ENCODE measurements at regions not wholly inside any gene's neighbourhood (a gene's known extent, or its start where the extent isn't known, plus 50 kb on each side); places are given as distances from the start of the nearest gene placed in this dataset.

GRCh38 chr7:21041252-21041651 lies 254.6 kb upstream of the SP8 start:
- no peak for DNase-seq

- DNase-seq = no peak
These were observed 255.0 kb upstream of the SP8 start for GRCh38 chr7:21041666-21042065.

GRCh38 chr7:21044384-21044783 lies 257.7 kb upstream of the SP8 start:
- no peak for DNase-seq

DNA sequence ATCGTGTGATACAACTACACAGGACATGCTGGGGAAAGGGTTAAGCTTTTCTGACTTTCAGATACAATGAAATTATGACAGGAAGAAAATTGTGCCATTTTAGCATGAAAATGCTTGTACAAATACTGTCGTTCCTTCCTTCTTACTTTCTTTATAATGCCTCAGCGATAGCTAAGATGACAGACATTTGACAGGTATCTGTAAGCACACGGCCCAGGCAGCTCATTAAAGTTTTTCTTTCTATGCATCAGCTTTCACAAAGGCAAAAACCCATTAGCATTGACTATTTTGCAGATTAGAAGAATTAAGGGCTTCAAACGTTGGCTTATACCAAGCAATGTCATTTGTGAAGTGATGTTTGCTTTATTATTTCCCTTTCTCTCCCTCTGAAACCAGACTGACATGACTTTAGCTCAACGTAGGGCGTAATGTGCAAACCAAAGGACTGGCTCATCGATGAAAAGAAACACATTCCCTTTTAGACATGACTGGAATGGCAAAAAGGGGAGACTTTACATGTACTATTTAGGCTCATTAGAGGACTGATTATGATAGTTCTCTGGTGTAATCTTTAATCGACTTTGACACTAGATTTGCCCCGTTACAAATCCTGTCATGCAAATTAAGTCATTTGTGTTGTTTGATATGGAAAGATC lies 258.4 kb upstream of the SP8 start:
- DNase-seq = no peak

- DNase-seq = no peak
These were observed 265.2 kb upstream of the SP8 start for GRCh38 chr7:21051865-21052264.

- no peak for DNase-seq
These were observed 267.9 kb upstream of the SP8 start for GRCh38 chr7:21054427-21055112.

- DNase-seq = no peak
These were observed 272.4 kb upstream of the SP8 start for GRCh38 chr7:21059069-21059468.

GRCh38 chr7:21063106-21063505 lies 276.4 kb upstream of the SP8 start:
- no peak for DNase-seq

DNA sequence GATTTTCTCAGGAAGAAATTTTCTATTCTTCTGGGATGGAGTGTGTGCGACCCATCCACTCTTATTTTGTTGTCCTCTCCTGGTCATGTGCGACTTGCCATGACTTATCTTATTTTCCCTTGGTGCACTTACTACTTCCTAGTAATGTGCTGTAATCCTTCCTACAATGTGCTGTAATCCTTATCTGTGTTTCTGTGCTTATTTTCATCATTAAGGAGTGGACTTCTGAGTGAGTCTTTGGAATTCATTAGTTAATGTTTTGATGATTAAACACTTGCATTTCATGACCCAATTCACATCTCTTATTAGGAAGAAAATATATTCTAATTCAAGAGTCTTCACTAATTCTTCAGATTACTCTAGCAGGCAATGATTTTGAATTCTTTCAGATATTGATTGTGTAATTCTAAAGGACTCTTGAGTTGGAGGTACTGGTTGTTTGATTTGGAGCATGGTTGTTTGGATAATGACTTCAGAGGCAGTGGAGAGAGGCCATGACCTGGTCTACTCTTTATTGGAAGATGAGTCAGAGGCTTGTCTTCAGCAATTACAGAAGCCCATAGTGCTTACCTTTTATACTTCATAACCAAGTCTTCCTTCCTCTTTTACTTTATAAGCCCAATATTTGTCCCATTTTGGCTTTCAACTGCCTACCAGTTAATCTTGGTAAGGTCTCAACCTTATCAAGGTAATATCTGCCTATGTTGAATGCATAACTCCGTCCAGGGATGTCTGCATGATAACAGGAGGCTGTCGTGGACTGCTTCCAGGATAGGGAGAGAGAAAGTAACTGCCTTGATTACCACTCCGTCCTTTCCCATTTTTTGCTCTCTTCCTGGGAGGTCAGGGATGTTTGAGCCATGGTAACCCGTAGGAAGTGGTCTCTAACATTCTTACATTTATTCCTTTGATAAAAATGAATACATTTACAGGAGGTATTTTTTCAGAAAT lies 278.3 kb upstream of the SP8 start:
- no peak for DNase-seq

DNA sequence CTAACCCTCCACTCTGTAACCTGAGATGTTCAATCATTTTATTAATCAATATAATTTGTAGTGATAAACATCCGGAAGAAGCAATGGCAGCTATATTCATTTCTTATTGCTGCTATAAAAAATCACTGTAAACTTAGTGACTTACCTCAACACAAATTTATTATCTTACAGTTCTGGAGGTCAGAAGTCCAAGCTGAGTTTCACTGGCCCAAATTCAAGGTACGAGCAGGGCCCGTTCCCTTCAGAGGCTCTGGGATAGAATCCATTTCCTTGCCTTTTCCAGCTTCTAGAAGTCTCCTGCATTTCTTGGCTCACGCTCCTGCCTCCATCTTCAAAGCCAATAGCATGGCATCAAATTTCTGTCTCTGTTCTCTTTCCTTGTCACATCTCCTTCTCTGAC lies 279.5 kb upstream of the SP8 start:
- DNase-seq = no peak

DNA sequence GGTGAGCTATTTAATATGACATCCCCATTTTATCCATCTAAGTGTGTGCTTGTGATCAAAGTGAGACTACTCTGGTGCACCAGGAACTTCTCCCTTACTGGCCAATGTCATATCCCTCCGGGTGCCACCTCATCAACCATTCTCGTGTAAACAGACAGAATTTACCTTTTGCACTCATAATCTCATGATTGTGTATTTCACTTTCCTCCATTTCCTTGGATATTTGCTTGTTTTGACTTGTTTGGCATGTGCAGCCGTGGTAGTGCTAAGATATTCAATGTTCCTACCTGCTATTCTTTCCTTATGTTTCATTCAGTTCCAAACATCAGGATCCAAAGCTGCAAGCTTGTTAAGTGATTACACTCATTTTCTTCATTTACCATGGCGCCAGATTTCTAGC lies 280.5 kb upstream of the SP8 start:
- DNase-seq = no peak

DNA sequence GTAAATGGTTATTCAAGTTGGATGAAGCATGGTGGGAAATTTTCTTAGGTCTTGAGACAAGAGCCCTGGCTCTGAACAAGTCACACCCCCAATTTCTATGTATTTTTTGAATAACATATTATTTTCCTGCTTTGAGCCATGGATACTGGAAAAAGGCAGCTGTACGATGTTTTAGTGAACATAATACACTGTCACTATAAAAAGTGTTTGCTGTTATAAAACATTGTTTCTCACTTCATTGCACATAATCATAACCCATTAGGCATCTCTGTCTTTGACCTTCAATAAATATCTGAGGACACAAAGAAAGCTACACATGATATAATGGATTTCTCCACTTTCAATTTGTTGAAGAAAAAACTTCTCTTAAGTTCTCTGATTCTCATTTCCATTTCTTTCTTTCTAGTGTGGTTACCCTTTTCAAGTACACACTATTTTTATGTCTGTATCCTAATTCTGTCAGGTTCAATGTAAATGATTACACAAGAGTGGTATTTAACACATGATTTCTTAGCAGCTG lies 283.9 kb upstream of the SP8 start:
- DNase-seq = no peak

GRCh38 chr7:21071561-21072501 lies 285.1 kb upstream of the SP8 start:
- DNase-seq = no peak

DNA sequence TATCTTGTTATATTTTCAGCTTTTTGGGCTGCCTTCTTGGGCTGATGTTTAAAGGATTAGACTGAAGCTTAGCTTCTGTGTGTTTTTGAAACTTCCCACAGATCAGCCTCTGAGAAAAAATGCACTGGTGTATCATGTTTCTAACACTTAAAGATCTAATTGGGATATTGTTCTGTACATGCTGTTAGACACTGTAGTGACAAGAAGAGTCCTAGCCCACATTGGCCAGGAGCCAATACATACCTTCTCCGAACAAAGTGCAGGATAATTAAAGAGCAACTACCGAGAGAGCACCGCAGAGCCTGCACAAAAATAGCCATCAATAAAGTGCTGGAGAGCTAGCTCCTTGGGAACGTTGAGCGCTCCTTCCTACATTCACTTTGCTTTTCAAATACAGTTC lies 289.4 kb upstream of the SP8 start:
- no peak for DNase-seq

DNA sequence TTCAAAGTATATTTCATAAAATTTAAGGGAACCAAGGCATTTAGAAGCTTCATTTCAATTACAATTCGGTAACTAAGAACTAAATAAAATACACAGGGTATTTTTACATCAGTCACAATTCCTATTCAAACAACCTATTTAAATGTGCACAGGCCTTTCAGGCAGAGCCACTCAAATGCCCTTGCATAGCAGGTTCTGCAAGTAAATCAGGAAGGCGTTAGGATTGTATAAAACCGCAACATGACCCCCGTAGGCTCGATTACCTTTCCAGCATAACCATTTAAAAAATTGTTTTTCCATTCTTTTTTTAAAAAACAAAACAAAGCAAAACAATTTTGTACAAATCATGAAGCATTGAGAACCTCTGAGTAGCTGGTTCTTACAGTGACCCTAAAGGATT lies 289.9 kb upstream of the SP8 start:
- no peak for DNase-seq

DNA sequence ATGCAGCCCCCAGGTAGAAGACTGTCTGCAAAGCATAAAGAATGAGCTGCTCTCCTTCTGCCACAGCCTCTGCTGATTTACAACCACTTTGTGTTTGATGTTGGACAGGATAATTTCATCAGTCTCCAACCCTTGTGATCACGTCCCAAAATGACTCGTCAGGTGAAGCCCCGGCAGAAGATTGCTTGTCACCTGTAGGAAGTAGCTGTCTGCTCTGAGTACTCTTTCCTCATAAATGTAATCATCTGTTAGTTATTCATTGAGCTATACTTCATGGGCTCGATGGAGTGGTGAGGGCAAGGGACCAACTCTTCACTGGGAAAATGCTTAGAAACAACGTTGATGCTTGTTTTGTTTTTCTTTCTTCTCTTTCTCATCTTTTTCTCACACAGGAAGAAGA lies 290.9 kb upstream of the SP8 start:
- DNase-seq = no peak

DNA sequence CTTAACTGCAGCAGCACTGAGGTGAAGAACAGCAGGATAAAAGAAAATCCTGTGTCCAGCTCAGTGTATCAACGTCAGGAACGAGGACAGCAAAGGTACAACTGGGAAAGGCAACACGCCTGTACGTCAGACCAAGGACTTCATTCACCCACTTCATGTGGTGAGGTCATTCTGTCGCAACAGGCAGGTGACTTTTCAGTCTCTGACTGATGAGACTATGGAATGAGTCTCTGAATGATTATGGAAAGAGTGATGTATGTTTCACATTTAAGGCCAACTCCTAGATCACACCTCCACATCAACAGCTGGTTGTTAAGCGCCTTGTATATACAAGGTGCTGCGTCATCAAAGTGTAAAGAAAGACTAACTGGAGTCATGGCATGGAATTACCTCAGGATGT lies 297.6 kb upstream of the SP8 start:
- DNase-seq = no peak

GRCh38 chr7:21086688-21087087 lies 300.0 kb upstream of the SP8 start:
- DNase-seq = no peak

GRCh38 chr7:21089653-21090052 lies 303.0 kb upstream of the SP8 start:
- no peak for DNase-seq

DNA sequence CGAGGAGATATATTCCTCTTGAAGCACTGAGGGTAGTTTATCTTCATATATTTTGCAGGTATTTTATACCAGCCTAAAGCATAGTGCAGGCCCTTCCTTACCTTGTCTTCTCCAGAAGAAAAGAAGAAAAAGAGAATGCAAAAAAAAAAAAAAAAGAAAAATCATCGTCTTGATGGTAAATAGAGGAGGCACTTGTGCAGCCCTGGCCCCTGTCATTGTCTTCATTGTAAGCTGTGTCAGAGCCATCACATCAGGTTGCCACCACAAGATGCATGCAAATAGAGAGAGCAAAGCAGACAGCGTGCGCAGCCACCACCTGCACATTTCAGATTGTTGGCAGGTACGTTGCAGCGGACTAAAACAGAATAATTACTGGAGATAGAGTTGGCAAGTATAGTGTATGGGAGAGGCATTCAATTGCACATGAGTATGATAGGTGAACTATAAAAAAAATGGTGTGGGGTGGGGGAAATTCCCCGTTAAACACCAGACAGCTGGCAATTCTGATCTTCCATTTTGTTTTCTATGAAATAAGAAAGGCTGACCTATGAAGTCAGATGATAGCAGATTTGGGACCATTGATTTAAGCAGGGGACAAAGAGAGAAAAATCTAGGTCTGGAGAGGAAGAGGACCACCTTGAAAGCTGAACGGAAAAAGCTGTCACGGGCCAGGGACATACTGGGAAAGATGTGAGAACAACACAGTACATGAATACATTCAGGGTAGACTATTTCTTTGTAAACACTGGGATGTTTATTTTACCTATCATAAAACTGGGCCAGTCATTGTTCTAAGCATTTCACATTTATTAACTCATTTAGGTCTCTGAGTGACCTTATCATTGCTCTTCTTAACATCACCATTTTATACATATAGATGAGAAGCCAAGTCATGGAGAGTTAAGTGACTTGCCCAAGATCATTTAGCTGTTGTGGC lies 306.3 kb upstream of the SP8 start:
- DNase-seq = no peak

DNA sequence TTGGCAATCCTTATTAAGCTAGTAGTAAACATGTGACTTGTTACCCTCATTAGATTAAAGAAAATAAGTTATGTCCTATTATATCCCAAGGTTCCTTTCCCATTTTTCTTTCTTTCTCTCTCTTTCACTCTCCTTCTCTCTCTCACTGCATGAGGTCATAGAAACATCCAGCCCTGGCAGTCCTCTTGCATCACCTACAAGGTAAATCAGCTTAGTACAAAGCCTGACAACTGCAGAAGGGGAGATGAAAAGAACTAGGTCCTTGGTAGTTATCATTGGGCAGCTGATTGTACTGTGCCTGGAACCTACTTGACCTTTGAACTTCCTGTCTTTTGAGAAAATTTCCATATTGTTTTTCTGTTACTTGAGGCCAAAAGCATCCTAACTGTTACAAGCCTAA lies 307.9 kb upstream of the SP8 start:
- DNase-seq = no peak
